Retinal pigment epithelial cell (primary cell): ENCODE measurements at regions not wholly inside any gene's neighbourhood (a gene's known extent, or its start where the extent isn't known, plus 50 kb on each side); places are given as distances from the start of the nearest gene placed in this dataset.
"Not testable (repeated sequence)": the region's sequence is repeated elsewhere in the genome, so short reads cannot be mapped to it uniquely, and the experiment has no call there.

ENCODE experiments used
- DNase-seq: peaks from one replicate; pipeline ENCODE4 v3.0.0-alpha.2; 2010; ENCODE audit warnings: low read depth
- H3K4me3 ChIP-seq: 2 replicates; pipeline ENCODE4 v1.5.1; 2011; ENCODE audit warnings: mild to moderate bottlenecking, low read length, control low read depth, moderate library complexity
- CTCF ChIP-seq: conservative IDR thresholded peaks from 2 replicates; pipeline ENCODE4 v1.5.1; 2011; ENCODE audit warnings: low read depth, low read length, control low read depth, inconsistent platforms

- H3K4me3 ChIP-seq, result no peak overlapping the region
- no peak for TF ChIP-seq CTCF
- DNase-seq, result no peak
Measured at GRCh38 chr5:25515525-25515924, 870.7 kb upstream of the CDH10 start.

GRCh38 chr5:25510692-25511091, 865.9 kb upstream of the CDH10 start:
- DNase-seq, H3K4me3 ChIP-seq: not testable (repeated sequence)

- H3K4me3 ChIP-seq, DNase-seq: not testable (repeated sequence)
Measured at GRCh38 chr5:25508011-25508410, 863.2 kb upstream of the CDH10 start.

- DNase-seq, result no peak
- no peak for TF ChIP-seq CTCF
- no peak overlapping the region for H3K4me3 ChIP-seq
Measured at GRCh38 chr5:25500635-25501034, 855.9 kb upstream of the CDH10 start.

- peak; percentile 36 for DNase-seq
- no peak overlapping the region for H3K4me3 ChIP-seq
- no peak for TF ChIP-seq CTCF
Measured at GRCh38 chr5:25489834-25490538, 845.2 kb upstream of the CDH10 start.

- no peak for TF ChIP-seq CTCF
- H3K4me3 ChIP-seq, result no peak overlapping the region
- no peak for DNase-seq
Measured at GRCh38 chr5:25488119-25488518, 843.3 kb upstream of the CDH10 start.

- no peak for DNase-seq
- no peak overlapping the region for H3K4me3 ChIP-seq
- TF ChIP-seq CTCF, result no peak
Measured at GRCh38 chr5:25484391-25484790, 839.6 kb upstream of the CDH10 start.

GRCh38 chr5:25481463-25481862, 836.7 kb upstream of the CDH10 start:
- no peak for DNase-seq
- no peak overlapping the region for H3K4me3 ChIP-seq
- no peak for TF ChIP-seq CTCF
